Panc1 (cell line): ENCODE measurements at regions not wholly inside any gene's neighbourhood (a gene's known extent, or its start where the extent isn't known, plus 50 kb on each side); places are given as distances from the start of the nearest gene placed in this dataset.

Experiments
- CTCF ChIP-seq: fragments of 450-650 bp; IDR thresholded peaks from 2 replicates; pipeline ENCODE4 v1.5.1; 2017; ENCODE audit warnings: mild to moderate bottlenecking
- POLR2AphosphoS5 ChIP-seq: IDR thresholded peaks from 2 replicates; pipeline ENCODE4 v1.6.1; 2012; ENCODE audit warnings: mild to moderate bottlenecking, low read depth, low read length, moderate library complexity
- SIN3A ChIP-seq: IDR thresholded peaks from 2 replicates; pipeline ENCODE4 v1.6.1; 2012; ENCODE audit warnings: low read depth, mild to moderate bottlenecking, low read length, moderate library complexity, borderline replicate concordance; ENCODE audit not compliant: insufficient read depth

GRCh38 chr13:63199508-63199907 is 1783.9 kb upstream of the PCDH20 start:
- TF ChIP-seq SIN3A (no peak), CTCF (no peak), POLR2AphosphoS5 (no peak)
